Stimulated activated CD4-positive, alpha-beta T cell treated with anti-CD3 and anti-CD28 coated beads, Interleukin-12 subunit alpha, Interleukin-12 subunit beta, amount 100 ng/mL, for 24 hours (primary cell): ENCODE measurements at regions not wholly inside any gene's neighbourhood (a gene's known extent, or its start where the extent isn't known, plus 50 kb on each side); places are given as distances from the start of the nearest gene placed in this dataset.

Experiments
- DNase-seq, 2 experiments: peaks; one replicate each; pipeline ENCODE4 v3.0.0-alpha.2; 2020; ENCODE audit warnings: low read depth in 2 of 2

DNA sequence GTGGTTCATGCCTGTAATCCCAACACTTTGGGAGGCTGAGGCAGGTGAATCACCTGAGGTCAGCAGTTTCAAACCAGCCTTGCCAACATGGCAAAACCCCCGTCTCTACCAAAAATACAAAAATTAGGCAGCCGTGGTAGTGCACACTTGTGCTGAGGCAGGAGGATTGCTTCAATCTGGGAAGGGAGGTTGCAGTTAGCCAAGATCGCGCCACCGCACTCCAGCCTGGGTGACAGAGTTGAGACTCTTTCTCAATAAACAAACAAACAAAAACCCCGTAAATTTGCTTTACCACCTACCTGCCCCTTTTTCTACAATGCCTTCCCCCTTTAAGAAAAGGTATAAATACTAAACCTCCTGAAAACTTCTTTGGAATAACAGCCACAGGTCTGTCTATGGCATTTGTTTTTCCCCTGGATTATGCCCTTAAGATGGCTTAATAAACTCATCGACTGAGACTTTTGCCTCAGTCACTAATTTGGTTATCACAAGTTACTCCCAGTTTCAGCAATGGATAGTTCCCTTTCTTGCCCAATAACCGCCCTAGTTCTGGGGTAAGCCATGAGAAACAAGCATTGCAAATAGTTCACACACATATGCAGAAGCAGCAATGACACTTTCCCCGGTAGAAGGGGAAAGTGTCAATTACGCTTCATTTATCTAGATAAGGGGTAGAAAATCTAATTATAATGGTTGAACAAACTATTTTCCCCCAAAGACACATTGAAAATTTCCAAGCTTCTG, 52.8 kb upstream of the SVIL start:
- no peak for DNase-seq

DNA sequence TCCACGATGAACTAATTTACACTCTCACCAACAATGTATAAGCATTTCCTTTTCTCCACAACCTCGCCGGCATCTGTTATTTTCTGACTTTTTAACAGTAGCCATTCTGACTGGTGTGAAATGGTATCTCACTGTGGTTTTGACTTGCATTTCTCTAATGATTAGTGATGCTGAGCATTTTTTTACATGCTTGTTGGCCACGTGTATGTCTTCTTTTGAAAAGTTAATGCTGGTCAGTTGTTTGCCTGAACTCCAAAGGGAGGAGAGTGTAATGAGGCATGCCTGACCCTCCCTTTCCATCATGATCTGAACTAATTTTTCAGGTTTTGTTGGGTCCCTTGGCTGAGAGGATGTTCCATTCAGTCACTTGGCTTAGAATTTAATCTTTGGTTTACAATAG, 50.7 kb upstream of the SVIL start:
- DNase-seq, result no peak
